ENCODE measurements at regions not wholly inside any gene's neighbourhood (a gene's known extent, or its start where the extent isn't known, plus 50 kb on each side); places are given as distances from the start of the nearest gene placed in this dataset.

- H3K9me2 ChIP-seq (replicated peaks; ENCODE audit: insufficient read depth, low read length): no peaks in the 10 kb centered on the region
- H3K4me2 ChIP-seq (ENCODE audit: low read depth, low read length, poor library complexity, severe bottlenecking): no peak overlapping the region
- H2AFZ ChIP-seq (ENCODE audit: low read depth, low read length, severe bottlenecking): no peak overlapping the region
- H3K4me3 ChIP-seq (ENCODE audit: insufficient read depth, low read length, poor library complexity, severe bottlenecking): no peak overlapping the region
- TF ChIP-seq EZH2phosphoT487 (conservative IDR thresholded peaks at IDR 0.05; ENCODE audit: low read length) (no peak), CTCF (IDR thresholded peaks at IDR 0.05; ENCODE audit: insufficient read depth, low read length, poor library complexity, severe bottlenecking) (no peak)
- H3K79me2 ChIP-seq (ENCODE audit: insufficient read depth, low read length): no peaks in the 10 kb centered on the region
- no peaks in the 10 kb centered on the region for H3K36me3 ChIP-seq (ENCODE audit: low read length)
- no peaks in the 10 kb centered on the region for H3K27me3 ChIP-seq (ENCODE audit: low read length)
- no peak overlapping the region for H3K9ac ChIP-seq (ENCODE audit: low read length)
- no peak overlapping the region for H3K27ac ChIP-seq (ENCODE audit: low read depth, low read length)
- H3K9me3 ChIP-seq (ENCODE audit: insufficient read depth, low read length): no peaks in the 10 kb centered on the region
- H4K20me1 ChIP-seq (ENCODE audit: low read depth, low read length): no peaks in the 10 kb centered on the region
- no peaks in the 10 kb centered on the region for H3F3A ChIP-seq (ENCODE audit: insufficient read depth)
These were observed 98.6 kb upstream of the PIK3R1 start for GRCh38 chr5:68116868-68117411.

GRCh38 chr5:68116408-68116807 is 99.1 kb upstream of the PIK3R1 start:
- no peaks in the 10 kb centered on the region for H3K36me3 ChIP-seq (ENCODE audit: low read length)
- no peak overlapping the region for H3K4me3 ChIP-seq (ENCODE audit: insufficient read depth, low read length, poor library complexity, severe bottlenecking)
- no peaks in the 10 kb centered on the region for H3K9me3 ChIP-seq (ENCODE audit: insufficient read depth, low read length)
- H3K4me2 ChIP-seq (ENCODE audit: low read depth, low read length, poor library complexity, severe bottlenecking): no peak overlapping the region
- no peak overlapping the region for H3K27ac ChIP-seq (ENCODE audit: low read depth, low read length)
- no peak overlapping the region for H2AFZ ChIP-seq (ENCODE audit: low read depth, low read length, severe bottlenecking)
- TF ChIP-seq EZH2phosphoT487 (conservative IDR thresholded peaks at IDR 0.05; ENCODE audit: low read length) (no peak), CTCF (IDR thresholded peaks at IDR 0.05; ENCODE audit: insufficient read depth, low read length, poor library complexity, severe bottlenecking) (no peak)
- no peaks in the 10 kb centered on the region for H3F3A ChIP-seq (ENCODE audit: insufficient read depth)
- H3K9ac ChIP-seq (ENCODE audit: low read length): no peak overlapping the region
- no peaks in the 10 kb centered on the region for H3K9me2 ChIP-seq (replicated peaks; ENCODE audit: insufficient read depth, low read length)
- no peaks in the 10 kb centered on the region for H4K20me1 ChIP-seq (ENCODE audit: low read depth, low read length)
- no peaks in the 10 kb centered on the region for H3K79me2 ChIP-seq (ENCODE audit: insufficient read depth, low read length)
- no peaks in the 10 kb centered on the region for H3K27me3 ChIP-seq (ENCODE audit: low read length)

GRCh38 chr5:68115584-68115983 is 100.0 kb upstream of the PIK3R1 start:
- H3K27ac ChIP-seq (ENCODE audit: low read depth, low read length): no peak overlapping the region
- no peak for TF ChIP-seq CTCF (IDR thresholded peaks at IDR 0.05; ENCODE audit: insufficient read depth, low read length, poor library complexity, severe bottlenecking)

More at GRCh38 chr5:68115584-68115983, 100.0 kb upstream of the PIK3R1 start:
- Histone ChIP-seq H3K4me2 (ENCODE audit: low read depth, low read length, poor library complexity, severe bottlenecking) (no peak overlapping the region), H3K9me3 (ENCODE audit: insufficient read depth, low read length) (no peaks in the 10 kb centered on the region), H3K79me2 (ENCODE audit: insufficient read depth, low read length) (no peaks in the 10 kb centered on the region), H3K4me3 (ENCODE audit: insufficient read depth, low read length, poor library complexity, severe bottlenecking) (no peak overlapping the region), H3K9ac (ENCODE audit: low read length) (no peak overlapping the region), H3K27me3 (ENCODE audit: low read length) (no peaks in the 10 kb centered on the region), H2AFZ (ENCODE audit: low read depth, low read length, severe bottlenecking) (no peak overlapping the region), H3F3A (ENCODE audit: insufficient read depth) (no peaks in the 10 kb centered on the region), H4K20me1 (ENCODE audit: low read depth, low read length) (no peaks in the 10 kb centered on the region), H3K36me3 (ENCODE audit: low read length) (no peaks in the 10 kb centered on the region), H3K9me2 (replicated peaks; ENCODE audit: insufficient read depth, low read length) (no peaks in the 10 kb centered on the region)
